Neural progenitor cell (in vitro differentiated cells): ENCODE measurements at regions not wholly inside any gene's neighbourhood (a gene's known extent, or its start where the extent isn't known, plus 50 kb on each side); places are given as distances from the start of the nearest gene placed in this dataset.

ENCODE experiments used
- DNase-seq: peaks from one replicate; pipeline ENCODE4 v3.0.0-alpha.2; 2016; ENCODE audit warnings: low spot score
- H2AFZ ChIP-seq: fragments of 200-600 bp; sonication (generic); replicated peaks from 2 replicates; pipeline ENCODE4 v1.6.1; 2016; ENCODE audit warnings: antibody characterized with exemption
- H3F3A ChIP-seq: fragments of 200-600 bp; sonication (generic); 2 replicates; pipeline ENCODE4 v1.6.1; 2016; ENCODE audit warnings: antibody characterized with exemption, low read depth
- H3K27ac ChIP-seq: fragments of 200-600 bp; sonication (generic); 2 replicates; pipeline ENCODE4 v1.5.1; 2016; ENCODE audit warnings: mild to moderate bottlenecking
- H3K27me3 ChIP-seq: fragments of 200-600 bp; sonication (generic); 2 replicates; pipeline ENCODE4 v1.6.1; 2016; ENCODE audit warnings: mild to moderate bottlenecking, moderate library complexity
- H3K36me3 ChIP-seq: fragments of 200-600 bp; sonication (generic); 2 replicates; pipeline ENCODE4 v1.5.1; 2016
- H3K4me1 ChIP-seq: fragments of 200-600 bp; sonication (generic); 2 replicates; pipeline ENCODE4 v1.6.1; 2016; ENCODE audit warnings: mixed run types
- H3K4me2 ChIP-seq: fragments of 200-600 bp; sonication (generic); 2 replicates; pipeline ENCODE4 v1.6.1; 2016
- H3K4me3 ChIP-seq: fragments of 200-600 bp; sonication (generic); 2 replicates; pipeline ENCODE4 v1.5.1; 2016
- H3K79me2 ChIP-seq: fragments of 200-600 bp; sonication (generic); 2 replicates; pipeline ENCODE4 v1.6.1; 2016; ENCODE audit warnings: low read depth
- H3K9ac ChIP-seq: fragments of 200-600 bp; sonication (generic); 2 replicates; pipeline ENCODE4 v1.6.1; 2016
- H3K9me3 ChIP-seq: fragments of 200-600 bp; sonication (generic); 2 replicates; pipeline ENCODE4 v1.5.1; 2016; ENCODE audit warnings: low read depth
- H4K20me1 ChIP-seq: fragments of 200-600 bp; sonication (generic); 2 replicates; pipeline ENCODE4 v1.6.1; 2016; ENCODE audit warnings: low read depth
- H3K27ac Mint-ChIP-seq: 3 replicates; pipeline ENCODE4 v1.8.0; 2021; ENCODE audit warnings: mixed read lengths
- H3K27me3 Mint-ChIP-seq: 2 replicates; pipeline ENCODE4 v1.8.0; 2022; ENCODE audit warnings: low read depth, mild to moderate bottlenecking, inconsistent platforms, moderate library complexity, mixed read lengths; ENCODE audit not compliant: insufficient read depth
- H3K36me3 Mint-ChIP-seq: 3 replicates; pipeline ENCODE4 v1.8.0; 2021; ENCODE audit warnings: mixed read lengths
- H3K4me1 Mint-ChIP-seq: 3 replicates; pipeline ENCODE4 v1.8.0; 2021; ENCODE audit warnings: mixed read lengths
- H3K4me3 Mint-ChIP-seq: 3 replicates; pipeline ENCODE4 v1.8.0; 2021; ENCODE audit warnings: mild to moderate bottlenecking, moderate library complexity, mixed read lengths
- H3K9me3 Mint-ChIP-seq: 3 replicates; pipeline ENCODE4 v1.8.0; 2020; ENCODE audit warnings: mixed read lengths
- CTCF ChIP-seq: fragments of 200-600 bp; sonication (generic); IDR thresholded peaks from 2 replicates; pipeline ENCODE4 v1.5.1; 2017; ENCODE audit warnings: antibody characterized with exemption, mild to moderate bottlenecking
- EZH2 ChIP-seq: fragments of 200-600 bp; sonication (generic); IDR thresholded peaks from 2 replicates; pipeline ENCODE4 v1.6.1; 2017; ENCODE audit warnings: antibody characterized with exemption, mild to moderate bottlenecking, moderate library complexity
- EZH2phosphoT487 ChIP-seq: fragments of 200-600 bp; sonication (generic); IDR thresholded peaks from 2 replicates; pipeline ENCODE4 v1.6.1; 2017; ENCODE audit warnings: antibody characterized with exemption

DNA sequence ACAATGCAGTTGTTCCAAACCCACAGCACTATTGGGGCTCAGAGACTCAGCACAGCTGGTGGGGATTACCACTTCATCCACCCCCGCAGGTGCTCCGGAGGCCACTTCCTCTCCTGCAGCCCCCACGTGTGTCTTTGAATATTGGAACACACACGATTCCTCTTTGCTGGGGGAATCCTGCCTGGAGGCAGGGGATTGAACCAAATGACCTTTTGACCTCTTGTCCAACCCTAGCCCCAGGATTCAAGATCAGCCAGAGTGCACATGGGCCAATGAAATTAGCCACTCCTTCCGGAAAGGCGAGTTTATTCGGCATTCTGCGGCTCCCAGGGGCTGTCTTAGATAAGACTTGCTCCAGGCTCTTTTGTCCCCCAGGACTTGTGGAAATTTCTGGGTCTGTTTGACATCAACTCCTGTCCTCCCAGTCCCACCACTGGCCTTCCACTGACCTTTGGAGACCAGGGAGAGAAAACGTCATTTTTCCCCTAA is 350.2 kb downstream of the FOXL1 start:
- Histone ChIP-seq H3K36me3 (no peaks in the 10 kb centered on the region), H3K27ac (no peak overlapping the region), H3K4me2 (no peak overlapping the region), H3K79me2 (no peaks in the 10 kb centered on the region), H3K4me3 (no peak overlapping the region), H4K20me1 (no peaks in the 10 kb centered on the region), H3K9ac (no peak overlapping the region), H3K27me3 (no peaks in the 10 kb centered on the region), H2AFZ (no peak overlapping the region), H3K4me1 (peaks cover 5% of the 10 kb centered on the region), H3F3A (no peaks in the 10 kb centered on the region), H3K9me3 (no peaks in the 10 kb centered on the region)
- H3K4me1 Mint-ChIP-seq: peaks cover 12% of the 10 kb centered on the region
- H3K9me3 Mint-ChIP-seq: no peaks in the 10 kb centered on the region
- H3K36me3 Mint-ChIP-seq: no peaks in the 10 kb centered on the region
- DNase-seq: no peak
- no peaks in the 10 kb centered on the region for H3K27me3 Mint-ChIP-seq
- no peak overlapping the region for H3K4me3 Mint-ChIP-seq
- no peak overlapping the region for H3K27ac Mint-ChIP-seq
- TF ChIP-seq CTCF: no peak
- no peak for TF ChIP-seq EZH2phosphoT487
- TF ChIP-seq EZH2: no peak

- Histone ChIP-seq H3K4me2 (no peak overlapping the region), H3K36me3 (no peaks in the 10 kb centered on the region), H3K79me2 (no peaks in the 10 kb centered on the region), H3K27me3 (no peaks in the 10 kb centered on the region), H4K20me1 (no peaks in the 10 kb centered on the region), H3K4me1 (peaks cover 5% of the 10 kb centered on the region), H3F3A (no peaks in the 10 kb centered on the region), H3K4me3 (no peak overlapping the region), H3K9ac (no peak overlapping the region), H3K27ac (no peak overlapping the region), H2AFZ (no peak overlapping the region), H3K9me3 (no peaks in the 10 kb centered on the region)
- Mint-ChIP-seq H3K27ac (no peak overlapping the region), H3K4me3 (no peak overlapping the region), H3K27me3 (peaks cover 2% of the 10 kb centered on the region), H3K4me1 (peaks cover 12% of the 10 kb centered on the region), H3K9me3 (no peaks in the 10 kb centered on the region), H3K36me3 (no peaks in the 10 kb centered on the region)
- DNase-seq: no peak
- no peak for TF ChIP-seq EZH2phosphoT487
- TF ChIP-seq EZH2: no peak
- TF ChIP-seq CTCF: no peak
These were observed 350.9 kb downstream of the FOXL1 start for GRCh38 chr16:86929057-86929871.

DNA sequence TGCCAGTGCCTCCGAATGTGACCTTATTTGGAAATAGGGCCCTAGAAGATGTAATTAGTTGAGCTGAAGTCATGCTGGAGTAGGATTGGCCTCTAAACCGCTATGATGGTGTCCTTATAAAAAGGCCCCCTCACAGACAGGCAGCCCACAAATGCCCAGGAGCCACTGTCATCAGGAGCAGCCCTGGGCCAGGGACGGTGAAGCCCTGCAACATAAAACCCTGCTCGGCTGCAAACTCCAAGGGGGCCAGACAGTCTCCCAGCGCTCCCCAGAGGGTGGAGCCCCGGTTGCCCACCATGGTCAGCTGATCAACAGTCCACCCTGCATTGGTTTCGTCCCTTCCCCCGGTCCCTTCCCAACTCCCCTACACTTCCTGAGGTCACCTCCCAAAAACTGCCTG is 351.7 kb downstream of the FOXL1 start:
- no peaks in the 10 kb centered on the region for H3K9me3 ChIP-seq
- Mint-ChIP-seq H3K36me3 (no peaks in the 10 kb centered on the region), H3K9me3 (no peaks in the 10 kb centered on the region), H3K27ac (no peak overlapping the region), H3K27me3 (peaks cover 5% of the 10 kb centered on the region), H3K4me1 (peaks cover 16% of the 10 kb centered on the region), H3K4me3 (no peak overlapping the region)
- H2AFZ ChIP-seq: no peak overlapping the region
- DNase-seq: no peak
- H3K27ac ChIP-seq: no peak overlapping the region
- no peak for TF ChIP-seq EZH2phosphoT487
- no peaks in the 10 kb centered on the region for H4K20me1 ChIP-seq
- no peaks in the 10 kb centered on the region for H3K36me3 ChIP-seq
- H3K27me3 ChIP-seq: no peaks in the 10 kb centered on the region
- no peak overlapping the region for H3K4me3 ChIP-seq
- H3K4me2 ChIP-seq: no peak overlapping the region
- no peaks in the 10 kb centered on the region for H3K79me2 ChIP-seq
- no peak overlapping the region for H3K9ac ChIP-seq
- no peaks in the 10 kb centered on the region for H3F3A ChIP-seq
- H3K4me1 ChIP-seq: peaks cover 5% of the 10 kb centered on the region

GRCh38 chr16:86930663-86931373 is 352.5 kb downstream of the FOXL1 start:
- H3K79me2 ChIP-seq: no peaks in the 10 kb centered on the region
- no peak overlapping the region for H3K4me3 ChIP-seq
- no peaks in the 10 kb centered on the region for H3K27me3 ChIP-seq
- H2AFZ ChIP-seq: no peak overlapping the region
- Mint-ChIP-seq H3K4me1 (peaks cover 25% of the 10 kb centered on the region), H3K4me3 (no peak overlapping the region), H3K27ac (no peak overlapping the region), H3K27me3 (peaks cover 7% of the 10 kb centered on the region), H3K9me3 (no peaks in the 10 kb centered on the region), H3K36me3 (no peaks in the 10 kb centered on the region)
- TF ChIP-seq CTCF: no peak
- no peak for TF ChIP-seq EZH2phosphoT487
- no peak for TF ChIP-seq EZH2
- peaks cover 5% of the 10 kb centered on the region for H3K4me1 ChIP-seq
- H3F3A ChIP-seq: no peaks in the 10 kb centered on the region
- H3K4me2 ChIP-seq: no peak overlapping the region
- no peaks in the 10 kb centered on the region for H4K20me1 ChIP-seq
- no peaks in the 10 kb centered on the region for H3K9me3 ChIP-seq
- no peak overlapping the region for H3K9ac ChIP-seq
- H3K27ac ChIP-seq: no peak overlapping the region
- DNase-seq: no peak
- H3K36me3 ChIP-seq: no peaks in the 10 kb centered on the region
